AG08395 (cell line): ENCODE measurements at regions not wholly inside any gene's neighbourhood (a gene's known extent, or its start where the extent isn't known, plus 50 kb on each side); places are given as distances from the start of the nearest gene placed in this dataset.

Experiments used
- DNase-seq: peaks from one replicate; pipeline ENCODE4 v3.0.0; 2012; ENCODE audit warnings: mixed read lengths, low spot score

- DNase-seq: no peak
Observed at GRCh38 chr1:218642033-218642948, 297.2 kb downstream of the TGFB2 start.

GRCh38 chr1:218643281-218643680 is 298.1 kb downstream of the TGFB2 start:
- no peak for DNase-seq

GRCh38 chr1:218643926-218644325 is 298.8 kb downstream of the TGFB2 start:
- no peak for DNase-seq

- DNase-seq: no peak
Observed at GRCh38 chr1:218646288-218646687, 301.2 kb downstream of the TGFB2 start.

GRCh38 chr1:218656301-218657037 is 311.3 kb downstream of the TGFB2 start:
- DNase-seq: peak; percentile 70

- no peak for DNase-seq
Observed at GRCh38 chr1:218658269-218658668, 313.1 kb downstream of the TGFB2 start.

- DNase-seq: peak; percentile 59
Observed at GRCh38 chr1:218658899-218659298, 313.8 kb downstream of the TGFB2 start.

- DNase-seq: peak; percentile 10
Observed at GRCh38 chr1:218659911-218660677, 315.0 kb downstream of the TGFB2 start.

GRCh38 chr1:218660678-218661053 is 315.5 kb downstream of the TGFB2 start:
- DNase-seq: peak; percentile 49

- no peak for DNase-seq
Observed at GRCh38 chr1:218661411-218661810, 316.3 kb downstream of the TGFB2 start.

- no peak for DNase-seq
Observed at GRCh38 chr1:218664385-218665170, 319.4 kb downstream of the TGFB2 start.

GRCh38 chr1:218665221-218665620 is 320.1 kb downstream of the TGFB2 start:
- peak; percentile 59 for DNase-seq

- DNase-seq: no peak
Observed at GRCh38 chr1:218666263-218666662, 321.1 kb downstream of the TGFB2 start.

- DNase-seq: no peak
Observed at GRCh38 chr1:218667781-218668516, 322.8 kb downstream of the TGFB2 start.

GRCh38 chr1:218669431-218669830 is 324.3 kb downstream of the TGFB2 start:
- peak; percentile 7 for DNase-seq

GRCh38 chr1:218670875-218671274 is 325.7 kb downstream of the TGFB2 start:
- no peak for DNase-seq

GRCh38 chr1:218671573-218671972 is 326.4 kb downstream of the TGFB2 start:
- no peak for DNase-seq

- no peak for DNase-seq
Observed at GRCh38 chr1:218673170-218673569, 328.0 kb downstream of the TGFB2 start.

- peak; percentile 42 for DNase-seq
Observed at GRCh38 chr1:218674280-218674773, 329.2 kb downstream of the TGFB2 start.

GRCh38 chr1:218677026-218677425 is 331.9 kb downstream of the TGFB2 start:
- no peak for DNase-seq

GRCh38 chr1:218679391-218679790 is 334.3 kb downstream of the TGFB2 start:
- DNase-seq: no peak
